H1 (cell line): ENCODE measurements at regions not wholly inside any gene's neighbourhood (a gene's known extent, or its start where the extent isn't known, plus 50 kb on each side); places are given as distances from the start of the nearest gene placed in this dataset.

ENCODE experiments used
- CTCF ChIP-seq, 3 experiments: IDR thresholded peaks; 1 replicate in 2 of 3; 2 replicates in 1 of 3; pipeline versions ENCODE4 v1.5.1 to v1.6.1; 2011; ENCODE audit warnings: low read length in 3 of 3, mild to moderate bottlenecking in 3 of 3, inconsistent platforms in 2 of 3, low read depth in 1 of 3, moderate library complexity in 1 of 3; ENCODE audit not compliant: insufficient read depth in 1 of 3; ENCODE audit errors: control extremely low read depth in 1 of 3
- EGR1 ChIP-seq: IDR thresholded peaks from 2 replicates; pipeline ENCODE4 v1.6.1; 2011; ENCODE audit warnings: low read depth, low read length, borderline replicate concordance
- GABPA ChIP-seq: IDR thresholded peaks from 2 replicates; pipeline ENCODE4 v1.6.1; 2011; ENCODE audit warnings: mild to moderate bottlenecking, low read length, moderate library complexity, borderline replicate concordance; ENCODE audit not compliant: insufficient read depth
- RFX5 ChIP-seq: IDR thresholded peaks from 2 replicates; pipeline ENCODE4 v1.6.1; 2011; ENCODE audit warnings: low read depth, low read length, improper control_type of control experiment, borderline replicate concordance

- TF ChIP-seq CTCF (IDR thresholded peaks at IDR 0.05; ENCODE audit: control extremely low read depth in 1 of 3, insufficient read depth in 1 of 3, low read depth in 1 of 3, low read length in 3 of 3) = no peak
- TF ChIP-seq GABPA = no peak
- no peak for TF ChIP-seq EGR1
- no peak for TF ChIP-seq RFX5
These were observed 223.2 kb upstream of the RTL1 start for GRCh38 chr14:101126731-101127130.
